Esophagus squamous epithelium (tissue), 5 donors: ENCODE measurements at regions not wholly inside any gene's neighbourhood (a gene's known extent, or its start where the extent isn't known, plus 50 kb on each side); places are given as distances from the start of the nearest gene placed in this dataset.

ENCODE experiments used
- DNase-seq: peaks from one replicate; lab custom pipeline; 2025; lab: John Stamatoyannopoulos, UW
- H3K27ac ChIP-seq, 4 donors: fragments of 200-600 bp; sonication (generic); one replicate each; pipeline ENCODE4 v1.5.1; 2016 to 2019; ENCODE audit warnings: mild to moderate bottlenecking in 1 of 4
- H3K27me3 ChIP-seq, 4 donors: fragments of 200-600 bp; sonication (generic); 1 replicate in 3 of 4; 2 replicates in 1 of 4; pipeline versions ENCODE4 v1.5.1 to v1.6.0; 2017 to 2021; ENCODE audit warnings: antibody characterized with exemption in 1 of 4
- H3K36me3 ChIP-seq, 3 donors: fragments of 200-600 bp; sonication (generic); one replicate each; pipeline ENCODE4 v1.5.1; 2016 to 2019
- H3K4me1 ChIP-seq, 3 donors: fragments of 200-600 bp; sonication (generic); one replicate each; pipeline ENCODE4 v1.5.1; 2017 to 2019
- H3K4me3 ChIP-seq, 4 donors: fragments of 200-600 bp; sonication (generic); 1 replicate in 3 of 4; 2 replicates in 1 of 4; pipeline ENCODE4 v1.5.1; 2016 to 2019; ENCODE audit warnings: mild to moderate bottlenecking in 2 of 4, moderate library complexity in 1 of 4
- H3K9me3 ChIP-seq, 3 donors: fragments of 200-600 bp; sonication (generic); one replicate each; pipeline ENCODE4 v1.5.1; 2016 to 2019
- CTCF ChIP-seq, 6 experiments: fragments of 450-650 bp in 4 of 6; fragments of 200-600 bp in 2 of 6; sonication (generic) in 2 of 6; IDR thresholded peaks; one replicate each; pipeline ENCODE4 v1.5.1; 2016 to 2019; ENCODE audit warnings: antibody characterized with exemption in 6 of 6, mild to moderate bottlenecking in 4 of 6, moderate library complexity in 4 of 6
- POLR2A ChIP-seq, 4 donors: fragments of 450-650 bp; IDR thresholded peaks; one replicate each; pipeline ENCODE4 v1.6.1; 2017; ENCODE audit warnings: antibody characterized with exemption in 4 of 4, mild to moderate bottlenecking in 4 of 4, moderate library complexity in 3 of 4
- WGBS, 2 donors: methylation state at CpG; one replicate each; pipeline ENCODE4 v1.1.5; 2018; 5-methylcytosine and 5-hydroxymethylcytosine counted together
- intact Hi-C: fragments of 100-400 bp; cut with DNase I; formaldehyde crosslinking; loops from one replicate; pipeline ENCODE4 v1.15.0; 2022
- donor health status: DM: yes; HTN: yes; CAD: no.

GRCh38 chr2:147468349-147468748, 376.5 kb upstream of the ACVR2A start:
- Histone ChIP-seq H3K27ac (no peak overlapping the region), H3K4me3 (no peak overlapping the region), H3K9me3 (no peaks in the 10 kb centered on the region), H3K27me3 (no peaks in the 10 kb centered on the region), H3K36me3 (no peaks in the 10 kb centered on the region), H3K4me1 (peaks cover 0 to 5% (median 4%) of the 10 kb centered on the region in 3 donors)
- 81 to 84% methylated on average over 3 of the region's 3 CpGs for WGBS, 2 donors
- TF ChIP-seq CTCF (IDR thresholded peaks at IDR 0.05) (no peak), POLR2A (IDR thresholded peaks at IDR 0.05) (no peak)
- intact Hi-C loops, result no loop called here
- no peak for DNase-seq

GRCh38 chr2:147467441-147467840, 377.4 kb upstream of the ACVR2A start:
- no peak overlapping the region for H3K27ac ChIP-seq
- DNase-seq, result no peak
- H3K36me3 ChIP-seq, result no peaks in the 10 kb centered on the region
- 53 to 86% methylated on average over 1 of the region's 1 CpG for WGBS, 2 donors
- H3K9me3 ChIP-seq, result no peaks in the 10 kb centered on the region
- no peaks in the 10 kb centered on the region for H3K27me3 ChIP-seq
- no peak for TF ChIP-seq POLR2A (IDR thresholded peaks at IDR 0.05)
- no peak for TF ChIP-seq CTCF (IDR thresholded peaks at IDR 0.05)
- H3K4me3 ChIP-seq, result no peak overlapping the region
- H3K4me1 ChIP-seq, result peaks cover 0 to 5% (median 4%) of the 10 kb centered on the region in 3 donors
- intact Hi-C loops, result no loop called here

GRCh38 chr2:147464737-147465357, 380.0 kb upstream of the ACVR2A start:
- no peak for DNase-seq
- Histone ChIP-seq H3K27ac (no peak overlapping the region), H3K4me1 (peaks cover 0 to 5% (median 4%) of the 10 kb centered on the region in 3 donors), H3K36me3 (no peaks in the 10 kb centered on the region), H3K4me3 (no peak overlapping the region), H3K27me3 (no peaks in the 10 kb centered on the region), H3K9me3 (no peaks in the 10 kb centered on the region)
- no peak for TF ChIP-seq POLR2A (IDR thresholded peaks at IDR 0.05)
- no peak for TF ChIP-seq CTCF (IDR thresholded peaks at IDR 0.05)
- intact Hi-C loops, result no loop called here
- 26 to 34% methylated on average over 3 of the region's 3 CpGs for WGBS, 2 donors

GRCh38 chr2:147463881-147464520, 380.8 kb upstream of the ACVR2A start:
- H3K27ac ChIP-seq, result no peak overlapping the region
- no peak for DNase-seq
- no peaks in the 10 kb centered on the region for H3K9me3 ChIP-seq
- peaks cover 0 to 5% (median 4%) of the 10 kb centered on the region in 3 donors for H3K4me1 ChIP-seq
- no peak overlapping the region for H3K4me3 ChIP-seq
- no peaks in the 10 kb centered on the region for H3K27me3 ChIP-seq
- 84 to 89% methylated on average over 8 of the region's 8 CpGs for WGBS, 2 donors
- TF ChIP-seq POLR2A (IDR thresholded peaks at IDR 0.05) (no peak), CTCF (IDR thresholded peaks at IDR 0.05) (no peak)
- H3K36me3 ChIP-seq, result no peaks in the 10 kb centered on the region
- intact Hi-C loops, result no loop called here

GRCh38 chr2:147460155-147460554, 384.7 kb upstream of the ACVR2A start:
- intact Hi-C loops, result no loop called here
- Histone ChIP-seq H3K4me1 (peaks cover 0 to 4% (median 4%) of the 10 kb centered on the region in 3 donors), H3K9me3 (no peaks in the 10 kb centered on the region), H3K36me3 (no peaks in the 10 kb centered on the region), H3K27me3 (no peaks in the 10 kb centered on the region), H3K4me3 (no peak overlapping the region), H3K27ac (no peak overlapping the region)
- TF ChIP-seq CTCF (IDR thresholded peaks at IDR 0.05) (no peak), POLR2A (IDR thresholded peaks at IDR 0.05) (no peak)
- DNase-seq, result no peak
- 56 to 78% methylated on average over 1 of the region's 1 CpG for WGBS, 2 donors
